ENCODE measurements at regions not wholly inside any gene's neighbourhood (a gene's known extent, or its start where the extent isn't known, plus 50 kb on each side); places are given as distances from the start of the nearest gene placed in this dataset.

DNA sequence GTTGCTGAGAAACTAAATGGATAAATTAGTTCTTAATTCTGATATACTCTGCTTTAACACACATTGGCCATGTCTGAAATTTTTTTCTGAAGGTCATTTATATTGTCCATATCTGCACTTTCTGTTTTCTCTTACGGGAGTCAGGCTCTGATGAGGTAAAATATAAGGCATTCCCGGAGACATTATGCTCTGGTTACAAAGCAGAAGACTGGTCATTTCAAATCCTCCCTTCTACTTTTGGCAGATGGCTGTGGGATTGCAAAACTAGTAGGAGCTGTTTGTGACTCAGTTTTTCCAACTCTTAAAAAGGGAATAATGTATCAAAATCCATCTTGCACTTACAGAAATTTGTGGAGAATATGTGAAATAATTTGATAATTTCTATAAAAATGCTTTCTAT, 92.2 kb upstream of the CPHXL start:
- TF ChIP-seq, protein P1, sequence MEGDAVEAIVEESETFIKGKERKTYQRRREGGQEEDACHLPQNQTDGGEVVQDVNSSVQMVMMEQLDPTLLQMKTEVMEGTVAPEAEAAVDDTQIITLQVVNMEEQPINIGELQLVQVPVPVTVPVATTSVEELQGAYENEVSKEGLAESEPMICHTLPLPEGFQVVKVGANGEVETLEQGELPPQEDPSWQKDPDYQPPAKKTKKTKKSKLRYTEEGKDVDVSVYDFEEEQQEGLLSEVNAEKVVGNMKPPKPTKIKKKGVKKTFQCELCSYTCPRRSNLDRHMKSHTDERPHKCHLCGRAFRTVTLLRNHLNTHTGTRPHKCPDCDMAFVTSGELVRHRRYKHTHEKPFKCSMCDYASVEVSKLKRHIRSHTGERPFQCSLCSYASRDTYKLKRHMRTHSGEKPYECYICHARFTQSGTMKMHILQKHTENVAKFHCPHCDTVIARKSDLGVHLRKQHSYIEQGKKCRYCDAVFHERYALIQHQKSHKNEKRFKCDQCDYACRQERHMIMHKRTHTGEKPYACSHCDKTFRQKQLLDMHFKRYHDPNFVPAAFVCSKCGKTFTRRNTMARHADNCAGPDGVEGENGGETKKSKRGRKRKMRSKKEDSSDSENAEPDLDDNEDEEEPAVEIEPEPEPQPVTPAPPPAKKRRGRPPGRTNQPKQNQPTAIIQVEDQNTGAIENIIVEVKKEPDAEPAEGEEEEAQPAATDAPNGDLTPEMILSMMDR (IDR thresholded peaks at IDR 0.05): no peak
- no peak for TF ChIP-seq EZH2 (IDR thresholded peaks at IDR 0.05; ENCODE audit: borderline replicate concordance, insufficient read depth, low read depth, low read length, poor library complexity, severe bottlenecking)

All from B cell (primary cell).